ENCODE measurements at regions not wholly inside any gene's neighbourhood (a gene's known extent, or its start where the extent isn't known, plus 50 kb on each side); places are given as distances from the start of the nearest gene placed in this dataset.
A peak's percentile ranks its signal among the peaks of the same experiment; 100 is the strongest.

DNA sequence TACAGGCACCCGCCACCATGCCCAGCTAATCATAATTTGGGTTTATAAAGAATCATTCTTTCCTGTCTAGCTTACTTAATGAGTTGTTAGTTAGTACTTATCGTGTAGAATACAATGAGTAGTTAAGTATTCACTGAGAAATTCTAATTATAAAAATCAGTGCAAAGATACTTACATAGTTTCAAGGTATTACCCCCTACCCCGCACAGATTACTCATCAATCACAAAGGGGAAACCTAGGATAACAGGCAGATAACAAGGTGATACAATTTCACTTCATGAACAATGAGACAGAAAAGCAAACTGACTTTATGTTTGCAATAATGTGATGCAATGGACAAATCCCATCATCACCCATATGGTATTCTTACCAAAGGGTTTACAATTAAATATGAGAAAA lies 109.6 kb downstream of the FAM174A start:
- TF ChIP-seq, protein P1, sequence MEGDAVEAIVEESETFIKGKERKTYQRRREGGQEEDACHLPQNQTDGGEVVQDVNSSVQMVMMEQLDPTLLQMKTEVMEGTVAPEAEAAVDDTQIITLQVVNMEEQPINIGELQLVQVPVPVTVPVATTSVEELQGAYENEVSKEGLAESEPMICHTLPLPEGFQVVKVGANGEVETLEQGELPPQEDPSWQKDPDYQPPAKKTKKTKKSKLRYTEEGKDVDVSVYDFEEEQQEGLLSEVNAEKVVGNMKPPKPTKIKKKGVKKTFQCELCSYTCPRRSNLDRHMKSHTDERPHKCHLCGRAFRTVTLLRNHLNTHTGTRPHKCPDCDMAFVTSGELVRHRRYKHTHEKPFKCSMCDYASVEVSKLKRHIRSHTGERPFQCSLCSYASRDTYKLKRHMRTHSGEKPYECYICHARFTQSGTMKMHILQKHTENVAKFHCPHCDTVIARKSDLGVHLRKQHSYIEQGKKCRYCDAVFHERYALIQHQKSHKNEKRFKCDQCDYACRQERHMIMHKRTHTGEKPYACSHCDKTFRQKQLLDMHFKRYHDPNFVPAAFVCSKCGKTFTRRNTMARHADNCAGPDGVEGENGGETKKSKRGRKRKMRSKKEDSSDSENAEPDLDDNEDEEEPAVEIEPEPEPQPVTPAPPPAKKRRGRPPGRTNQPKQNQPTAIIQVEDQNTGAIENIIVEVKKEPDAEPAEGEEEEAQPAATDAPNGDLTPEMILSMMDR (conservative IDR thresholded peaks at IDR 0.05; ENCODE audit: low read length), result no peak
- no peak for TF ChIP-seq EZH2phosphoT487 (IDR thresholded peaks at IDR 0.05; ENCODE audit: borderline replicate concordance)
- H3K9me2 ChIP-seq (replicated peaks; ENCODE audit: low read depth, low read length), result no peaks in the 10 kb centered on the region
- H3K9ac ChIP-seq (ENCODE audit: low read depth, low read length, poor library complexity, severe bottlenecking), result no peak overlapping the region

DNA sequence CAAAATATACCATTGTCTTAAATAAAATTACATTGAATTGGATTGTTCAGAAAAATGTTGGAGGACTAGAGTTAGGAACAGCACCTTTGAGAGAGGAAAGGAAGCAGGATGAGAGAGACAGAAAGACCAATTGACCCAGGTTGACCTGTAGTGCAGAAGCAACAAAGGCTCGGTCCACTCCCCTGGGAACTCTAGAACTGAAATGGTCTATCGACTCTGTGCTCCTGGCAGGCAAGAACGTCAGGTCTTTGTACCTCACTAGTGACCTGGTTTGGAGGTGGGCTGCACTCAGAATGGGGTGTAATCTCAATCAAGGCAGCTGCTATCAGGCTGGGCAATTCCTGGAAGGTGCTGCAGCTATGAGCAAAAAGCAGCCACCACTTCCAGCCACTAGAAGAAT lies 110.8 kb downstream of the FAM174A start:
- Histone ChIP-seq H3K9ac (ENCODE audit: low read depth, low read length, poor library complexity, severe bottlenecking) (no peak overlapping the region), H3K9me3 (ENCODE audit: insufficient read depth, low read depth, low read length) (no peaks in the 10 kb centered on the region), H2AFZ (ENCODE audit: low read length) (no peak overlapping the region), H3K27me3 (ENCODE audit: insufficient read depth, low read length, poor library complexity, severe bottlenecking) (no peaks in the 10 kb centered on the region), H4K20me1 (ENCODE audit: insufficient read depth, low read length, poor library complexity, severe bottlenecking) (no peaks in the 10 kb centered on the region), H3F3A (ENCODE audit: low read depth) (no peaks in the 10 kb centered on the region), H3K79me2 (ENCODE audit: insufficient read depth, low read length) (no peaks in the 10 kb centered on the region), H3K9me2 (replicated peaks; ENCODE audit: low read depth, low read length) (no peaks in the 10 kb centered on the region), H3K4me2 (ENCODE audit: low read depth, low read length, poor library complexity, severe bottlenecking) (no peak overlapping the region), H3K4me3 (ENCODE audit: low read length, poor library complexity, severe bottlenecking) (no peak overlapping the region), H3K36me3 (ENCODE audit: insufficient read depth, low read length) (no peaks in the 10 kb centered on the region), H3K4me1 (ENCODE audit: insufficient read depth, low read length, poor library complexity, severe bottlenecking) (peaks cover 5% of the 10 kb centered on the region)
- TF ChIP-seq, protein P1 (conservative IDR thresholded peaks at IDR 0.05; ENCODE audit: low read length), result no peak
- TF ChIP-seq EZH2phosphoT487 (IDR thresholded peaks at IDR 0.05; ENCODE audit: borderline replicate concordance), result no peak

More for the DNA sequence above, 109.6 kb downstream of the FAM174A start:
- H2AFZ ChIP-seq (ENCODE audit: low read length), result no peak overlapping the region
- H3K4me1 ChIP-seq (ENCODE audit: insufficient read depth, low read length, poor library complexity, severe bottlenecking), result peaks cover 5% of the 10 kb centered on the region
- H3K4me2 ChIP-seq (ENCODE audit: low read depth, low read length, poor library complexity, severe bottlenecking), result no peak overlapping the region
- no peak overlapping the region for H3K4me3 ChIP-seq (ENCODE audit: low read length, poor library complexity, severe bottlenecking)
- no peaks in the 10 kb centered on the region for H4K20me1 ChIP-seq (ENCODE audit: insufficient read depth, low read length, poor library complexity, severe bottlenecking)
- H3K9me3 ChIP-seq (ENCODE audit: insufficient read depth, low read depth, low read length), result no peaks in the 10 kb centered on the region
- H3K79me2 ChIP-seq (ENCODE audit: insufficient read depth, low read length), result no peaks in the 10 kb centered on the region
- H3K27me3 ChIP-seq (ENCODE audit: insufficient read depth, low read length, poor library complexity, severe bottlenecking), result no peaks in the 10 kb centered on the region
- H3K36me3 ChIP-seq (ENCODE audit: insufficient read depth, low read length), result no peaks in the 10 kb centered on the region
- H3F3A ChIP-seq (ENCODE audit: low read depth), result no peaks in the 10 kb centered on the region

DNA sequence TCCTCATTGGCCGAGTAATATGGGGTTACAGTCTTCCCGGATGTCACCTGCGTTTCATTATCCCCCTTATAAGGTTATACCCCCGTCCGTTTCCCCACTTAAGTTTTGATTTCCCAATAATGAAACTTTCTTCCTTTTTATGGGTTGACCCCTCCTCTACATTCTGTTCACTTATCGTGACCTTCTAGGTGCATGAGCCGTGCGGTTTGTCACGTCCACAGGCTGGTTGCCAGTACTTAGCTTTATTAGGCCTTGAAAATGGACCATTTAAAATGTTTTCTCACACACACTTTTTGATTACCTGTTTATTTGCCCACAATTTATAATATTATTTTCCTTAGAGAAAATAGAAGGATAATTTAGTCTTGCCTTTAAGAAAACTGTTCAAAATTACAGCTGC lies 111.5 kb downstream of the FAM174A start:
- Histone ChIP-seq H3K4me2 (ENCODE audit: low read depth, low read length, poor library complexity, severe bottlenecking) (no peak overlapping the region), H3K9me3 (ENCODE audit: insufficient read depth, low read depth, low read length) (no peaks in the 10 kb centered on the region), H3K27me3 (ENCODE audit: insufficient read depth, low read length, poor library complexity, severe bottlenecking) (no peaks in the 10 kb centered on the region), H3K4me1 (ENCODE audit: insufficient read depth, low read length, poor library complexity, severe bottlenecking) (peaks cover 5% of the 10 kb centered on the region), H3K36me3 (ENCODE audit: insufficient read depth, low read length) (no peaks in the 10 kb centered on the region), H3K9ac (ENCODE audit: low read depth, low read length, poor library complexity, severe bottlenecking) (no peak overlapping the region), H3F3A (ENCODE audit: low read depth) (no peaks in the 10 kb centered on the region), H4K20me1 (ENCODE audit: insufficient read depth, low read length, poor library complexity, severe bottlenecking) (no peaks in the 10 kb centered on the region), H3K9me2 (replicated peaks; ENCODE audit: low read depth, low read length) (no peaks in the 10 kb centered on the region), H3K79me2 (ENCODE audit: insufficient read depth, low read length) (no peaks in the 10 kb centered on the region), H2AFZ (ENCODE audit: low read length) (peak overlapping the region; percentile 60; the same call in 1 of the 2 replicates), H3K4me3 (ENCODE audit: low read length, poor library complexity, severe bottlenecking) (no peak overlapping the region)
- TF ChIP-seq, protein P1 (conservative IDR thresholded peaks at IDR 0.05; ENCODE audit: low read length), result no peak
